WTC11 (cell line): ENCODE measurements at regions not wholly inside any gene's neighbourhood (a gene's known extent, or its start where the extent isn't known, plus 50 kb on each side); places are given as distances from the start of the nearest gene placed in this dataset.

Experiments
- ATAC-seq: fragments of 200-7000 bp; cut with Tn5 transposase; 2 replicates; pipeline ENCODE4 v1.10.0; 2021; ENCODE audit warnings: mild to moderate bottlenecking, moderate library complexity
- CTCF ChIA-PET: fragments of 300-600 bp; sonication (Branson Sonifier 250); formaldehyde crosslinking; loops from one replicate; lab custom pipeline; 2021; ENCODE audit warnings: antibody characterized with exemption; lab: Charles Lee
- POLR2A ChIA-PET: fragments of 350-600 bp; sonication (Branson Sonifier 250); formaldehyde crosslinking; loops from one replicate; lab custom pipeline; 2021; ENCODE audit warnings: antibody characterized with exemption; lab: Charles Lee
- DNase-seq: peaks from one replicate; pipeline ENCODE4 v3.0.0; 2021; ENCODE audit warnings: low spot score
- H3K27ac Mint-ChIP-seq: 2 replicates; pipeline ENCODE4 v1.8.0; 2021; ENCODE audit warnings: mixed read lengths
- H3K27me3 Mint-ChIP-seq: 2 replicates; pipeline ENCODE4 v1.8.0; 2021; ENCODE audit warnings: low read depth, mild to moderate bottlenecking, moderate library complexity, mixed read lengths
- H3K36me3 Mint-ChIP-seq: 2 replicates; pipeline ENCODE4 v1.8.0; 2021; ENCODE audit warnings: mixed read lengths
- H3K4me1 Mint-ChIP-seq: 2 replicates; pipeline ENCODE4 v1.8.0; 2022; ENCODE audit warnings: mixed read lengths
- H3K4me3 Mint-ChIP-seq: 2 replicates; pipeline ENCODE4 v1.8.0; 2021; ENCODE audit warnings: mild to moderate bottlenecking, moderate library complexity, mixed read lengths
- H3K9me3 Mint-ChIP-seq: 2 replicates; pipeline ENCODE4 v1.8.0; 2021; ENCODE audit warnings: mixed read lengths
- AFF4 ChIP-seq: sonication (generic); formaldehyde crosslinking; IDR thresholded peaks from 2 replicates; pipeline ENCODE4 v1.8.1; 2023; ENCODE audit warnings: mild to moderate bottlenecking, missing genetic modification reagents, borderline replicate concordance
- ATF6 ChIP-seq: sonication (generic); formaldehyde crosslinking; IDR thresholded peaks from 2 replicates; pipeline ENCODE4 v1.8.1; 2023; ENCODE audit warnings: mild to moderate bottlenecking, missing genetic modification reagents
- CDX4 ChIP-seq: fragments of 250-450 bp; sonication (Bioruptor Pico); IDR thresholded peaks from 2 replicates; pipeline ENCODE4 v1.9.0; 2021; ENCODE audit warnings: moderate library complexity, mild to moderate bottlenecking, inconsistent platforms, borderline replicate concordance
- CREM ChIP-seq: sonication (generic); formaldehyde crosslinking; IDR thresholded peaks from 2 replicates; pipeline ENCODE4 v1.8.1; 2022; ENCODE audit warnings: mild to moderate bottlenecking, missing genetic modification reagents, moderate library complexity
- E2F5 ChIP-seq: sonication (generic); formaldehyde crosslinking; IDR thresholded peaks from 2 replicates; pipeline ENCODE4 v1.8.1; 2022; ENCODE audit warnings: mild to moderate bottlenecking, moderate library complexity, missing genetic modification reagents
- ELF4 ChIP-seq: sonication (generic); formaldehyde crosslinking; IDR thresholded peaks from 2 replicates; pipeline ENCODE4 v1.8.1; 2022; ENCODE audit warnings: low read depth, mild to moderate bottlenecking, moderate library complexity, missing genetic modification reagents
- ESRRA ChIP-seq: sonication (generic); formaldehyde crosslinking; IDR thresholded peaks from 2 replicates; pipeline ENCODE4 v1.8.1; 2022; ENCODE audit warnings: mild to moderate bottlenecking, missing genetic modification reagents, borderline replicate concordance
- ETV6 ChIP-seq: sonication (generic); formaldehyde crosslinking; IDR thresholded peaks from 2 replicates; pipeline ENCODE4 v1.8.1; 2022; ENCODE audit warnings: mild to moderate bottlenecking, missing genetic modification reagents
- HMGXB4 ChIP-seq: sonication (generic); formaldehyde crosslinking; IDR thresholded peaks from 2 replicates; pipeline ENCODE4 v1.8.1; 2023; ENCODE audit warnings: mild to moderate bottlenecking, moderate library complexity, missing genetic modification reagents
- IRF1 ChIP-seq: sonication (generic); formaldehyde crosslinking; IDR thresholded peaks from 2 replicates; pipeline ENCODE4 v1.8.0; 2023; ENCODE audit warnings: missing genetic modification reagents
- IRF2 ChIP-seq: sonication (generic); formaldehyde crosslinking; IDR thresholded peaks from 2 replicates; pipeline ENCODE4 v1.8.0; 2022; ENCODE audit warnings: low read depth, missing genetic modification reagents, borderline replicate concordance
- JUN ChIP-seq: sonication (generic); formaldehyde crosslinking; IDR thresholded peaks from 2 replicates; pipeline ENCODE4 v1.8.0; 2023; ENCODE audit warnings: mild to moderate bottlenecking, missing genetic modification reagents
- KAT7 ChIP-seq: sonication (generic); formaldehyde crosslinking; IDR thresholded peaks from 2 replicates; pipeline ENCODE4 v1.8.1; 2023; ENCODE audit warnings: missing genetic modification reagents, mild to moderate bottlenecking, borderline replicate concordance
- MAX ChIP-seq: sonication (generic); formaldehyde crosslinking; IDR thresholded peaks from 2 replicates; pipeline ENCODE4 v1.8.0; 2022; ENCODE audit warnings: mild to moderate bottlenecking, missing genetic modification reagents
- MYBL2 ChIP-seq: sonication (generic); formaldehyde crosslinking; IDR thresholded peaks from 2 replicates; pipeline ENCODE4 v1.8.1; 2023; ENCODE audit warnings: mild to moderate bottlenecking, moderate library complexity, missing genetic modification reagents
- NR3C1 ChIP-seq: sonication (generic); formaldehyde crosslinking; conservative IDR thresholded peaks from 2 replicates; pipeline ENCODE4 v1.8.1; 2023; ENCODE audit warnings: low read depth, mild to moderate bottlenecking, missing genetic modification reagents
- OVOL2 ChIP-seq: fragments of 250-450 bp; sonication (Bioruptor Pico); IDR thresholded peaks from 2 replicates; pipeline ENCODE4 v1.9.0; 2021; ENCODE audit warnings: mild to moderate bottlenecking, borderline replicate concordance
- TCF7 ChIP-seq: sonication (generic); formaldehyde crosslinking; IDR thresholded peaks from 2 replicates; pipeline ENCODE4 v1.8.0; 2022; ENCODE audit warnings: mild to moderate bottlenecking, low read depth, missing genetic modification reagents, moderate library complexity
- ZBTB21 ChIP-seq: sonication (generic); formaldehyde crosslinking; IDR thresholded peaks from 2 replicates; pipeline ENCODE4 v1.8.1; 2023; ENCODE audit warnings: mild to moderate bottlenecking, missing genetic modification reagents, borderline replicate concordance
- ZNF121 ChIP-seq: sonication (generic); formaldehyde crosslinking; IDR thresholded peaks from 2 replicates; pipeline ENCODE4 v1.8.0; 2023; ENCODE audit warnings: missing genetic modification reagents
- ZNF671 ChIP-seq: fragments of 250-450 bp; sonication (Bioruptor Pico); IDR thresholded peaks from 2 replicates; pipeline ENCODE4 v1.8.0; 2021; ENCODE audit warnings: mild to moderate bottlenecking

GRCh38 chr7:47720141-47720906, 138.4 kb upstream of the TNS3 start (continued):
- TF ChIP-seq AFF4 (CRISPR knock-in tag) (no peak), E2F5 (CRISPR knock-in tag) (no peak), NR3C1 (CRISPR knock-in tag) (no peak), ATF6 (no peak), ELF4 (CRISPR knock-in tag) (no peak), ZBTB21 (CRISPR knock-in tag) (no peak)

- ATAC-seq (no peak), DNase-seq (no peak)
- no peaks in the 10 kb centered on the region for H3K36me3 Mint-ChIP-seq
- CTCF ChIA-PET, result interaction anchor here (1.1 kb wide), 1 partner anchor 101 kb away, joined by 3 read pairs; no protein-coding TSS in a partner anchor
- no peak overlapping the region for H3K4me3 Mint-ChIP-seq
- no peak overlapping the region for H3K27ac Mint-ChIP-seq
- H3K27me3 Mint-ChIP-seq, result no peaks in the 10 kb centered on the region
- peaks cover 4% of the 10 kb centered on the region; the same call in 1 of the 2 replicates for H3K9me3 Mint-ChIP-seq
- POLR2A ChIA-PET, result no interaction called here
- TF ChIP-seq HMGXB4, result no peak
- no peak for TF ChIP-seq OVOL2 (CRISPR knock-in tag)
- TF ChIP-seq ESRRA (CRISPR knock-in tag), result no peak
- TF ChIP-seq IRF2, result no peak
- TF ChIP-seq CDX4 (CRISPR knock-in tag), result no peak
- no peak for TF ChIP-seq ATF6
- TF ChIP-seq ETV6 (CRISPR knock-in tag), result no peak
- TF ChIP-seq ELF4 (CRISPR knock-in tag), result no peak
- TF ChIP-seq CREM (CRISPR knock-in tag), result no peak
- no peak for TF ChIP-seq TCF7
- no peak for TF ChIP-seq MAX (CRISPR knock-in tag)
- no peak for TF ChIP-seq IRF1 (CRISPR knock-in tag)
- TF ChIP-seq JUN (CRISPR knock-in tag), result no peak
- TF ChIP-seq ZNF121, result no peak
- TF ChIP-seq ZBTB21 (CRISPR knock-in tag), result no peak
- TF ChIP-seq KAT7, result no peak
- TF ChIP-seq ZNF671 (CRISPR knock-in tag), result no peak
- no peak for TF ChIP-seq MYBL2 (CRISPR knock-in tag)
- TF ChIP-seq, all 79 proteins: peak for 0
- H3K4me1 Mint-ChIP-seq, result peaks cover 8% of the 10 kb centered on the region
Observed at GRCh38 chr7:47719675-47720074, 137.8 kb upstream of the TNS3 start.
